ENCODE measurements at regions not wholly inside any gene's neighbourhood (a gene's known extent, or its start where the extent isn't known, plus 50 kb on each side); places are given as distances from the start of the nearest gene placed in this dataset.

DNA sequence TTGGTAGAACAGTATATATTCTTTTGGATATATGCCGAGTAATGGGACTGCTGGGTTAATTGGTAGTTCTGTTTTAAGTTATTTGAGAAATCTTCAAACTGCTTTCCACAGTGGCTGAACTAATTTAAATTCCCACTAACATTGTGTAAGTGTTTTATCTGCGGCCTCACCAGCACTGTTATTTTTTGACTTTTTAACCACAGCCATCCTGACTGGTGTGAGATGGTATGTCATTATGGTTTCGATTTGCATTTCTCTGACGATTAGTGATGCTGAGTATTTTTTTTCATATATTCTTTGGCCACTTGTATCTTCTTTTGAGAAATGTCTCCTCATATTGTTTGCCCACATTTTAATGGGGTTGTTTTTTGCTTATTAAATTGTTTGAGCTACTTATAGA, 357.4 kb downstream of the C12orf50 start:
- no peak for DNase-seq
- H3K27ac Mint-ChIP-seq (ENCODE audit: unreplicated experiment), result no peak overlapping the region
- H3K27me3 Mint-ChIP-seq (ENCODE audit: unreplicated experiment), result no peaks in the 10 kb centered on the region
- no peaks in the 10 kb centered on the region for H3K9me3 Mint-ChIP-seq (ENCODE audit: unreplicated experiment)
- TF ChIP-seq, protein P1, sequence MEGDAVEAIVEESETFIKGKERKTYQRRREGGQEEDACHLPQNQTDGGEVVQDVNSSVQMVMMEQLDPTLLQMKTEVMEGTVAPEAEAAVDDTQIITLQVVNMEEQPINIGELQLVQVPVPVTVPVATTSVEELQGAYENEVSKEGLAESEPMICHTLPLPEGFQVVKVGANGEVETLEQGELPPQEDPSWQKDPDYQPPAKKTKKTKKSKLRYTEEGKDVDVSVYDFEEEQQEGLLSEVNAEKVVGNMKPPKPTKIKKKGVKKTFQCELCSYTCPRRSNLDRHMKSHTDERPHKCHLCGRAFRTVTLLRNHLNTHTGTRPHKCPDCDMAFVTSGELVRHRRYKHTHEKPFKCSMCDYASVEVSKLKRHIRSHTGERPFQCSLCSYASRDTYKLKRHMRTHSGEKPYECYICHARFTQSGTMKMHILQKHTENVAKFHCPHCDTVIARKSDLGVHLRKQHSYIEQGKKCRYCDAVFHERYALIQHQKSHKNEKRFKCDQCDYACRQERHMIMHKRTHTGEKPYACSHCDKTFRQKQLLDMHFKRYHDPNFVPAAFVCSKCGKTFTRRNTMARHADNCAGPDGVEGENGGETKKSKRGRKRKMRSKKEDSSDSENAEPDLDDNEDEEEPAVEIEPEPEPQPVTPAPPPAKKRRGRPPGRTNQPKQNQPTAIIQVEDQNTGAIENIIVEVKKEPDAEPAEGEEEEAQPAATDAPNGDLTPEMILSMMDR (IDR thresholded peaks at IDR 0.05; ENCODE audit: partially characterized antibody, unreplicated experiment), result no peak
- no peaks in the 10 kb centered on the region for H3K4me1 Mint-ChIP-seq (ENCODE audit: low read depth, unreplicated experiment)
- no peak overlapping the region for H3K4me3 Mint-ChIP-seq (ENCODE audit: unreplicated experiment)
- H3K36me3 Mint-ChIP-seq (ENCODE audit: unreplicated experiment), result no peaks in the 10 kb centered on the region

DNA sequence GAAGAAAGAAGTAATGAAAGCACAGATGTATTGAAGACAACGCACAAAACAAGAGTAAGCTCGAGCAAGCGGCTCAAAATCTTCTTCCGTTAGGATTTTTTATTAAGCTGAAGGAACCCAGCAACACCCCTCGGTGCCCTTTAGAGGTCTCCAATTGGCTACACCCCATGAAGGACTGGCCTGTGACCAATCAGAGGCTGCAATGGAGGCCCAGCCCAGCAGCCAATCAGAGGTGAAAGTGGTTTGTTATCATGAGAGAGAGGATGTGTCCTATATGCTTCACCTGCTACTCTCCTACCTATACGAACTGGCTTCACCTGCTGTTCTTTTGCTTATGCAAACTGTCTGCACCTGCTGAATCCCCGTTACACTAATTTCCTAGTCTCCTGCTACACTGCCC, 358.8 kb downstream of the C12orf50 start:
- Mint-ChIP-seq H3K36me3 (ENCODE audit: unreplicated experiment) (no peaks in the 10 kb centered on the region), H3K27ac (ENCODE audit: unreplicated experiment) (no peak overlapping the region), H3K27me3 (ENCODE audit: unreplicated experiment) (no peaks in the 10 kb centered on the region), H3K9me3 (ENCODE audit: unreplicated experiment) (no peaks in the 10 kb centered on the region), H3K4me3 (ENCODE audit: unreplicated experiment) (no peak overlapping the region), H3K4me1 (ENCODE audit: low read depth, unreplicated experiment) (no peaks in the 10 kb centered on the region)
- no peak for DNase-seq
- TF ChIP-seq, protein P1 (IDR thresholded peaks at IDR 0.05; ENCODE audit: partially characterized antibody, unreplicated experiment), result no peak

DNA sequence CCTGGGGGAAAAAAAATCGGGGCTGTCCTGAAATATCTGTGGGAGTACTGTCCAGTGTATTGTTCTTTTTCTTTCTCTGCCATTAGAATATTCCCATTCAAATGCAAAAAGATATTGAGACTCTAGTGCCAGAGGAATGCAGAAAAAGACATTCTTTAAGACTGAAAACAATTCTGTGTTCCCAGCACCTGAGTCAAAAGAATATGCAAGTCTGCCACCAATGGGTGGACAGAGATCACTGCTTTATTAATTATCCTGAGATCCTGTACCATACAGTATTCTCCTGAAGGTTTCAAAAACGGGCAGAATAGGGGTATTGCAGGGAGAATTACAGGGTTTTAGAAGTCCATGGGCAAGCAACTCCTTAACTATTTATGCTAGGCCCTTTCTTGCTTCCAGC, 361.8 kb downstream of the C12orf50 start:
- H3K4me3 Mint-ChIP-seq (ENCODE audit: unreplicated experiment), result no peak overlapping the region
- no peak for DNase-seq
- no peaks in the 10 kb centered on the region for H3K27me3 Mint-ChIP-seq (ENCODE audit: unreplicated experiment)
- no peaks in the 10 kb centered on the region for H3K9me3 Mint-ChIP-seq (ENCODE audit: unreplicated experiment)
- no peaks in the 10 kb centered on the region for H3K4me1 Mint-ChIP-seq (ENCODE audit: low read depth, unreplicated experiment)
- TF ChIP-seq, protein P1 (IDR thresholded peaks at IDR 0.05; ENCODE audit: partially characterized antibody, unreplicated experiment), result no peak
- no peak overlapping the region for H3K27ac Mint-ChIP-seq (ENCODE audit: unreplicated experiment)
- H3K36me3 Mint-ChIP-seq (ENCODE audit: unreplicated experiment), result no peaks in the 10 kb centered on the region

DNA sequence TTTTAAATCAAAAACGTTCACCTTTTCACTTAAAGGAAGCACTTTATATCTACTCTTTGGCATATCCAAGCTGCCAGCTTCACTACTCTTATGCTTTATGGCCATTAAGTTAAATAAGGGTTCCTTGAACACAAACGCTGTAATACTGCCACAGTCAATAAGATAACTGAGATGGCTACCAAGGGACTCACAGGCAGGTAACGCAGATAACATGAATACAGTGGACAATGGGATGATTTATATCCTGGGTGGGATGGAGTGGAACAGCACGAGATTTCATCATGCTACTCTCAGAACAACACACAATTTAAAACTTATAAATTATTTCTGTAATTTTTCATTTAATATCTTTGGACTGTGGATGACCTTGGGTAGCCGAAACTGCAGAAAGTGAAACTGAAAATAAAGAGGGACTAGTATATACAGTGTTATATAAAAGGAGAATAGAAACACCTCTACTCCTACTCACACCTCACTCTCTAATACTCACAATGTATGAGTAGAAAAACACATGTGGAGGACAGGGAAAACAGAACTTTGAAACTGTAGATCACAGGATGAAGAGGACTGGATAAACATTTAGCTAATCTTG, 367.3 kb downstream of the C12orf50 start:
- DNase-seq, result no peak
- no peaks in the 10 kb centered on the region for H3K4me1 Mint-ChIP-seq (ENCODE audit: low read depth, unreplicated experiment)
- no peak overlapping the region for H3K27ac Mint-ChIP-seq (ENCODE audit: unreplicated experiment)
- no peak overlapping the region for H3K4me3 Mint-ChIP-seq (ENCODE audit: unreplicated experiment)
- TF ChIP-seq, protein P1 (IDR thresholded peaks at IDR 0.05; ENCODE audit: partially characterized antibody, unreplicated experiment), result no peak
- H3K27me3 Mint-ChIP-seq (ENCODE audit: unreplicated experiment), result no peaks in the 10 kb centered on the region
- H3K36me3 Mint-ChIP-seq (ENCODE audit: unreplicated experiment), result no peaks in the 10 kb centered on the region
- H3K9me3 Mint-ChIP-seq (ENCODE audit: unreplicated experiment), result no peaks in the 10 kb centered on the region

DNA sequence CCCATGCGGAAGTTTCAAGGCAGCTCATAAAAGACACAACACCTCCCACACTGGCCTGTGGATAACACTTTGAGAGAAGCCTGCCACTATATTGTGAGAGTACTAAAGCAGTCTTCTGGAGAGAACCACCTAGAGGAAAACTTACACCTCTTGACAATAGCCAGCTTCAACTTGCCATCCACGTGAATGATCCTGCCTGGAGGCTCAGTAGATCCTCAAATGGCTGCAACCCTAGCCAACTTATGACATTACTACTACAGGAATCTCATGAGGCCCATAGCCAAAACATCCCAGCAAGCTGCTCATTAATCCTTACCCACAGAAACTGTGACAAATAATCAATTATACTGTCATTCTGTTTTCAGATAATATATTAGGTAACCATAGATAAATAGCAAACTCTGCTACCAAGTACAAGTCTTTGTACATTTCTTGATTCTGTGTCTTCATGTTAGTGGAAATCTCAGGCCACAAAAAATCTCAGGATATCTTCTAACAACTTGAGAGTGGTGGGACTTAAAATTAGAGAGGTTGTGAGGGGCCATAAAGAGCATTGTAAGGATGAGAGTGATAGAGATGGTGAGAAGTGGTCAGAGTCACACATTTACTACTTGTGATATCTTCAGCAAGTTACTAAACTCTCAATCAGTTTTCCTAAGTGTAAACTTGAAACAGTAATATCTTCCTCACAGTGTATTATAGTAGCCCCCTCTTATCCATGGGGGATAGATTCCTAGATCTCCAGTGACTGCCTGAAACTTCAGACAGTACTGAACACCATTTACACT, 368.0 kb downstream of the C12orf50 start:
- no peaks in the 10 kb centered on the region for H3K27me3 Mint-ChIP-seq (ENCODE audit: unreplicated experiment)
- no peak overlapping the region for H3K4me3 Mint-ChIP-seq (ENCODE audit: unreplicated experiment)
- no peaks in the 10 kb centered on the region for H3K4me1 Mint-ChIP-seq (ENCODE audit: low read depth, unreplicated experiment)
- no peak for DNase-seq
- no peak overlapping the region for H3K27ac Mint-ChIP-seq (ENCODE audit: unreplicated experiment)
- TF ChIP-seq, protein P1 (IDR thresholded peaks at IDR 0.05; ENCODE audit: partially characterized antibody, unreplicated experiment), result no peak
- H3K9me3 Mint-ChIP-seq (ENCODE audit: unreplicated experiment), result no peaks in the 10 kb centered on the region
- no peaks in the 10 kb centered on the region for H3K36me3 Mint-ChIP-seq (ENCODE audit: unreplicated experiment)

All from glutamatergic neuron (in vitro differentiated cells).